Caco-2 (cell line): ENCODE measurements at regions not wholly inside any gene's neighbourhood (a gene's known extent, or its start where the extent isn't known, plus 50 kb on each side); places are given as distances from the start of the nearest gene placed in this dataset.

ENCODE experiments used
- BruUV-seq: library from RNA; stranded (reverse); fragments of 400-500 nt; replicated peaks from 2 replicates; lab custom pipeline; 2021; lab: Mats Ljungman, UMichigan
- CTCF ChIA-PET: fragments of 300-600 bp; sonication (Branson Sonifier 250); formaldehyde crosslinking; loops from one replicate; lab custom pipeline; 2022; ENCODE audit warnings: antibody characterized with exemption; lab: Charles Lee
- POLR2A ChIA-PET: fragments of 300-600 bp; sonication (Branson Sonifier 250); formaldehyde crosslinking; loops from one replicate; lab custom pipeline; 2022; ENCODE audit warnings: antibody characterized with exemption; lab: Charles Lee
- DNase-seq, 2 experiments: peaks; one replicate each; pipeline versions ENCODE4 v3.0.0 to v3.0.0-alpha.2; 2020 to 2022
- H3K27me3 ChIP-seq: replicated peaks from 2 replicates; pipeline ENCODE4 v1.6.0; 2011; ENCODE audit warnings: low read length; ENCODE audit not compliant: control insufficient read depth, insufficient read depth
- H3K36me3 ChIP-seq: 2 replicates; pipeline ENCODE4 v1.5.1; 2011; ENCODE audit warnings: low read length; ENCODE audit not compliant: control insufficient read depth, insufficient read depth
- H3K4me1 ChIP-seq: fragments of 250-450 bp; sonication (Bioruptor Pico); 2 replicates; pipeline ENCODE4 v1.5.1; 2020; ENCODE audit warnings: mild to moderate bottlenecking
- H3K4me3 ChIP-seq: 2 replicates; pipeline ENCODE4 v1.5.1; 2011; ENCODE audit warnings: low read depth, mild to moderate bottlenecking, control low read depth, low read length
- H3K9me3 ChIP-seq: fragments of 250-450 bp; sonication (Bioruptor Pico); 2 replicates; pipeline ENCODE4 v1.5.1; 2020; ENCODE audit warnings: mild to moderate bottlenecking, moderate library complexity
- H3K27ac Mint-ChIP-seq: one replicate; pipeline ENCODE4 v1.8.0; 2022; ENCODE audit warnings: mixed read lengths; ENCODE audit not compliant: unreplicated experiment
- H3K27me3 Mint-ChIP-seq: one replicate; pipeline ENCODE4 v1.8.0; 2022; ENCODE audit warnings: mixed read lengths; ENCODE audit not compliant: insufficient read depth, unreplicated experiment
- H3K36me3 Mint-ChIP-seq: one replicate; pipeline ENCODE4 v1.8.0; 2022; ENCODE audit warnings: mild to moderate bottlenecking, mixed read lengths; ENCODE audit not compliant: insufficient read depth, unreplicated experiment
- H3K4me1 Mint-ChIP-seq: one replicate; pipeline ENCODE4 v1.8.0; 2022; ENCODE audit warnings: low read depth, mixed read lengths; ENCODE audit not compliant: unreplicated experiment
- H3K4me3 Mint-ChIP-seq: one replicate; pipeline ENCODE4 v1.8.0; 2022; ENCODE audit warnings: mild to moderate bottlenecking, moderate library complexity, mixed read lengths; ENCODE audit not compliant: unreplicated experiment
- H3K9me3 Mint-ChIP-seq: one replicate; pipeline ENCODE4 v1.8.0; 2022; ENCODE audit warnings: mixed read lengths; ENCODE audit not compliant: unreplicated experiment
- intact Hi-C: fragments of 100-400 bp; cut with micrococcal nuclease; formaldehyde crosslinking; loops from one replicate; pipeline ENCODE4 v1.10.0; 2022; ENCODE audit not compliant: unreplicated experiment
- TF ChIP-seq, protein P1 (sequence below), 2 experiments: fragments of 200-600 bp in 1 of 2; IDR thresholded peaks; 1 replicate in 1 of 2; 2 replicates in 1 of 2; pipeline versions ENCODE4 v1.5.1 to v1.8.0; 2011 to 2022; ENCODE audit warnings: antibody characterized with exemption in 1 of 2, control low read depth in 1 of 2, inconsistent platforms in 1 of 2, low read depth in 1 of 2, low read length in 1 of 2, mild to moderate bottlenecking in 1 of 2, moderate library complexity in 1 of 2; ENCODE audit not compliant: insufficient read depth in 1 of 2, severe bottlenecking in 1 of 2, unreplicated experiment in 1 of 2

DNA sequence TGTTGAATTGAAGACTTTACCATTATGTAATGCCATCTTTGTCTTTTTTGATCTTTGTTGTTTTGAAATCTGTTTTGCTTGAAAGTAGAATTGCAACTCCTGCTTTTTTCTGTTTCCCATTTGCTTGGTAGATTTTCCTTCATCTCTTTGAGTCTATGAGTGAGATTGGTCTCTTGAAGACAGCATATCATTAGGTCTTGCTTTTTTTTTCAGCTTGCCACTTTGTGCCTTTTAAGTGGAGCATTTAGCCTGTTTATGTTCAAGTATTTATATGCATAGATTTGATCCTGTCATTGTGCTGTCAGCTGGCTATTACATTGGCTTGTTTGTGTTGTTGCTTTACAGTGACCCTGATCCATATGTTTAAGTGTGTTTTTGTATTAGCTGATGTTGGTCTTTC, 131.8 kb downstream of the ZIC1 start:
- Mint-ChIP-seq H3K4me1 (no peaks in the 10 kb centered on the region), H3K36me3 (no peaks in the 10 kb centered on the region), H3K4me3 (no peak overlapping the region), H3K27me3 (no peaks in the 10 kb centered on the region), H3K27ac (no peak overlapping the region), H3K9me3 (peaks cover 9% of the 10 kb centered on the region)
- H3K4me3 ChIP-seq = no peak overlapping the region
- no peaks in the 10 kb centered on the region for H3K27me3 ChIP-seq
- no peaks in the 10 kb centered on the region for H3K36me3 ChIP-seq
- no peak for DNase-seq
- ChIA-PET POLR2A (no interaction called here), CTCF (no interaction called here)
- no peaks in the 10 kb centered on the region for H3K4me1 ChIP-seq
- BruUV-seq = no TSS peak
- no peaks in the 10 kb centered on the region for H3K9me3 ChIP-seq
- intact Hi-C loops = no loop called here
- TF ChIP-seq, protein P1, sequence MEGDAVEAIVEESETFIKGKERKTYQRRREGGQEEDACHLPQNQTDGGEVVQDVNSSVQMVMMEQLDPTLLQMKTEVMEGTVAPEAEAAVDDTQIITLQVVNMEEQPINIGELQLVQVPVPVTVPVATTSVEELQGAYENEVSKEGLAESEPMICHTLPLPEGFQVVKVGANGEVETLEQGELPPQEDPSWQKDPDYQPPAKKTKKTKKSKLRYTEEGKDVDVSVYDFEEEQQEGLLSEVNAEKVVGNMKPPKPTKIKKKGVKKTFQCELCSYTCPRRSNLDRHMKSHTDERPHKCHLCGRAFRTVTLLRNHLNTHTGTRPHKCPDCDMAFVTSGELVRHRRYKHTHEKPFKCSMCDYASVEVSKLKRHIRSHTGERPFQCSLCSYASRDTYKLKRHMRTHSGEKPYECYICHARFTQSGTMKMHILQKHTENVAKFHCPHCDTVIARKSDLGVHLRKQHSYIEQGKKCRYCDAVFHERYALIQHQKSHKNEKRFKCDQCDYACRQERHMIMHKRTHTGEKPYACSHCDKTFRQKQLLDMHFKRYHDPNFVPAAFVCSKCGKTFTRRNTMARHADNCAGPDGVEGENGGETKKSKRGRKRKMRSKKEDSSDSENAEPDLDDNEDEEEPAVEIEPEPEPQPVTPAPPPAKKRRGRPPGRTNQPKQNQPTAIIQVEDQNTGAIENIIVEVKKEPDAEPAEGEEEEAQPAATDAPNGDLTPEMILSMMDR (IDR thresholded peaks at IDR 0.05; ENCODE audit: insufficient read depth in 1 of 2, low read depth in 1 of 2, low read length in 1 of 2, severe bottlenecking in 1 of 2, unreplicated experiment in 1 of 2) = no peak

DNA sequence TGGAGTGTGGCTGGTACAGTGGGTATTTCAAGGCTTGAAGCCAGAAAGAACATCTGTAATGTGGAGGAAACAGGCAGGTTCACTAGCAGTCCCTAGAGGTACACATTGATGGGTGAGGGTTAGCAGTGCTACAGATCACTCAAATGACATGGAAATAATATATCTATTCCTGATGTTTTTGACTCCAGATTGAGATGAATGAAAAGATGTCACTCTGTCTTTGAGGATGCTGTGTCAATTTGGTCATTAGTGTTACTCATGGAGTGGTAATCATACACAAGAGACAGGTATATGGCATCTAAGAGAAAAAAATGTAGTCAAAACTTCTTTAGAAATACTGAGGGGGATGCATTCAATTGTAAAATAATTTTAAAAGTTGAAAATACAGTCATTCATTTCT, 135.1 kb downstream of the ZIC1 start:
- no peak overlapping the region for H3K4me3 Mint-ChIP-seq
- Histone ChIP-seq H3K27me3 (no peaks in the 10 kb centered on the region), H3K36me3 (no peaks in the 10 kb centered on the region), H3K4me1 (no peaks in the 10 kb centered on the region), H3K9me3 (no peaks in the 10 kb centered on the region), H3K4me3 (no peak overlapping the region)
- intact Hi-C loops = no loop called here
- POLR2A ChIA-PET = no interaction called here
- peaks cover 9% of the 10 kb centered on the region for H3K9me3 Mint-ChIP-seq
- no peak overlapping the region for H3K27ac Mint-ChIP-seq
- BruUV-seq = no TSS peak
- no peaks in the 10 kb centered on the region for H3K4me1 Mint-ChIP-seq
- CTCF ChIA-PET = no interaction called here
- DNase-seq = no peak
- H3K36me3 Mint-ChIP-seq = no peaks in the 10 kb centered on the region
- TF ChIP-seq, protein P1 (IDR thresholded peaks at IDR 0.05; ENCODE audit: insufficient read depth in 1 of 2, low read depth in 1 of 2, low read length in 1 of 2, severe bottlenecking in 1 of 2, unreplicated experiment in 1 of 2) = no peak
- no peaks in the 10 kb centered on the region for H3K27me3 Mint-ChIP-seq

DNA sequence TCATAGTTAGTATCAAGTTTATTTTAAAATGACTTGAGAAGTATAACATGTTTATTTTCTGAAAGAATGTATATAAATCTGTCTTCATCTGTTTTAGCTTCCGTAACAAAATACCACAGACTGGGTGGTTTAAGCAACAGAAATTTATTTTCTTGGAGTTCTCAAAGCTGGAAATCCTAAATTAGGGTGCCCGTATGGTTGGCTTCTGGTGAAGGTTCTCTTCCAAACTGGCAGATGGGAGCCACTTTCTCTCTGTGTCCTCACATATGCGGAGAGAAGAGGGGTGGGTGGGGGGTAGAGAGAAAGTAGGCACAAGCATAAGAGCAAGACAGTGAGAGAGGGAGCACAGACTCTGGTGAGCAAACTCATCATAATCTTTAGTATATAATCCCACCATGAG, 142.3 kb downstream of the ZIC1 start:
- Mint-ChIP-seq H3K36me3 (no peaks in the 10 kb centered on the region), H3K27me3 (no peaks in the 10 kb centered on the region), H3K9me3 (no peaks in the 10 kb centered on the region), H3K4me3 (no peak overlapping the region), H3K4me1 (no peaks in the 10 kb centered on the region), H3K27ac (no peak overlapping the region)
- DNase-seq = no peak
- Histone ChIP-seq H3K27me3 (no peaks in the 10 kb centered on the region), H3K4me1 (no peaks in the 10 kb centered on the region), H3K36me3 (no peaks in the 10 kb centered on the region), H3K9me3 (no peaks in the 10 kb centered on the region), H3K4me3 (no peak overlapping the region)
- intact Hi-C loops = no loop called here
- ChIA-PET CTCF (no interaction called here), POLR2A (no interaction called here)
- BruUV-seq = no TSS peak
- TF ChIP-seq, protein P1 (IDR thresholded peaks at IDR 0.05; ENCODE audit: insufficient read depth in 1 of 2, low read depth in 1 of 2, low read length in 1 of 2, severe bottlenecking in 1 of 2, unreplicated experiment in 1 of 2) = no peak
